Fibroblast of pulmonary artery (primary cell): ENCODE measurements at regions not wholly inside any gene's neighbourhood (a gene's known extent, or its start where the extent isn't known, plus 50 kb on each side); places are given as distances from the start of the nearest gene placed in this dataset.

Experiments
- DNase-seq: peaks from one replicate; pipeline ENCODE4 v3.0.0-alpha.2; 2010; ENCODE audit warnings: low read depth
- H3K4me3 ChIP-seq: replicated peaks from 2 replicates; pipeline ENCODE4 v1.5.1; 2011; ENCODE audit warnings: low read depth, mild to moderate bottlenecking, control low read depth, low read length, moderate library complexity
- CTCF ChIP-seq: IDR thresholded peaks from 2 replicates; pipeline ENCODE4 v1.5.1; 2011; ENCODE audit warnings: mild to moderate bottlenecking, control low read depth, low read length, inconsistent platforms; ENCODE audit errors: missing control alignments

GRCh38 chr4:135353008-135353407, 1151.4 kb upstream of the PABPC4L start:
- TF ChIP-seq CTCF: no peak
- DNase-seq: no peak
- H3K4me3 ChIP-seq: no peak overlapping the region

- no peak for TF ChIP-seq CTCF
- H3K4me3 ChIP-seq: no peak overlapping the region
- DNase-seq: no peak
Observed at GRCh38 chr4:135344492-135344891, 1142.9 kb upstream of the PABPC4L start.

GRCh38 chr4:135338181-135338580, 1136.6 kb upstream of the PABPC4L start:
- H3K4me3 ChIP-seq: no peak overlapping the region
- no peak for DNase-seq
- TF ChIP-seq CTCF: no peak

- no peak for TF ChIP-seq CTCF
- no peak overlapping the region for H3K4me3 ChIP-seq
- DNase-seq: no peak
Observed at GRCh38 chr4:135325264-135325663, 1123.7 kb upstream of the PABPC4L start.

- no peak overlapping the region for H3K4me3 ChIP-seq
- peak; percentile 1 for DNase-seq
- peak; percentile 10 for TF ChIP-seq CTCF
Observed at GRCh38 chr4:135319685-135320084, 1118.1 kb upstream of the PABPC4L start.

GRCh38 chr4:135316266-135316779, 1114.7 kb upstream of the PABPC4L start:
- no peak overlapping the region for H3K4me3 ChIP-seq
- no peak for DNase-seq
- TF ChIP-seq CTCF: no peak

- DNase-seq: no peak
- no peak for TF ChIP-seq CTCF
Observed at GRCh38 chr4:135290136-135290535, 1088.5 kb upstream of the PABPC4L start.

More at GRCh38 chr4:135290136-135290535, 1088.5 kb upstream of the PABPC4L start:
- no peak overlapping the region for H3K4me3 ChIP-seq
